Progenitor cell of endocrine pancreas (in vitro differentiated cells): ENCODE measurements at regions not wholly inside any gene's neighbourhood (a gene's known extent, or its start where the extent isn't known, plus 50 kb on each side); places are given as distances from the start of the nearest gene placed in this dataset.

Experiments used
- DNase-seq: peaks from one replicate; pipeline ENCODE4 v3.0.0; 2021; ENCODE audit warnings: low spot score; ENCODE audit not compliant: unreplicated experiment
- H3K27ac Mint-ChIP-seq: 2 replicates; pipeline ENCODE4 v1.8.0; 2021; ENCODE audit warnings: mild to moderate bottlenecking, moderate library complexity, mixed read lengths
- H3K27me3 Mint-ChIP-seq: 2 replicates; pipeline ENCODE4 v1.8.0; 2021; ENCODE audit warnings: mixed read lengths
- H3K36me3 Mint-ChIP-seq: 2 replicates; pipeline ENCODE4 v1.8.0; 2022; ENCODE audit warnings: mixed read lengths; ENCODE audit not compliant: insufficient read depth
- H3K4me1 Mint-ChIP-seq: 2 replicates; pipeline ENCODE4 v1.8.0; 2021; ENCODE audit warnings: low read depth, mixed read lengths
- H3K4me3 Mint-ChIP-seq: 2 replicates; pipeline ENCODE4 v1.8.0; 2021; ENCODE audit warnings: low read depth, mild to moderate bottlenecking, moderate library complexity, mixed read lengths
- H3K9me3 Mint-ChIP-seq: 2 replicates; pipeline ENCODE4 v1.8.0; 2021; ENCODE audit warnings: low read depth, mixed read lengths
- CTCF ChIP-seq: fragments of 200-600 bp; sonication (generic); IDR thresholded peaks from one replicate; pipeline ENCODE4 v1.5.0; 2021; ENCODE audit warnings: antibody characterized with exemption, mild to moderate bottlenecking; ENCODE audit not compliant: unreplicated experiment

GRCh38 chr5:136768457-136768856 lies 403.1 kb upstream of the TRPC7 start:
- Mint-ChIP-seq H3K27ac (no peak overlapping the region), H3K9me3 (no peaks in the 10 kb centered on the region), H3K36me3 (no peaks in the 10 kb centered on the region), H3K27me3 (peaks cover 10% of the 10 kb centered on the region), H3K4me1 (no peaks in the 10 kb centered on the region), H3K4me3 (no peak overlapping the region)
- no peak for DNase-seq
- no peak for TF ChIP-seq CTCF

- H3K4me3 Mint-ChIP-seq = no peak overlapping the region
- H3K36me3 Mint-ChIP-seq = no peaks in the 10 kb centered on the region
- no peaks in the 10 kb centered on the region for H3K4me1 Mint-ChIP-seq
- no peaks in the 10 kb centered on the region for H3K9me3 Mint-ChIP-seq
- DNase-seq = no peak
- H3K27me3 Mint-ChIP-seq = peaks cover 6% of the 10 kb centered on the region
- TF ChIP-seq CTCF = no peak
- no peak overlapping the region for H3K27ac Mint-ChIP-seq
These were observed 401.1 kb upstream of the TRPC7 start for GRCh38 chr5:136766456-136766855.

- H3K27me3 Mint-ChIP-seq = no peaks in the 10 kb centered on the region
- no peak for DNase-seq
These were observed 399.3 kb upstream of the TRPC7 start for GRCh38 chr5:136764601-136765000.

GRCh38 chr5:136763548-136763947 lies 398.2 kb upstream of the TRPC7 start:
- DNase-seq = no peak
- no peaks in the 10 kb centered on the region for H3K27me3 Mint-ChIP-seq
- H3K27ac Mint-ChIP-seq = no peak overlapping the region
- H3K4me1 Mint-ChIP-seq = no peaks in the 10 kb centered on the region
- no peak for TF ChIP-seq CTCF
- H3K4me3 Mint-ChIP-seq = no peak overlapping the region
- no peaks in the 10 kb centered on the region for H3K36me3 Mint-ChIP-seq
- no peaks in the 10 kb centered on the region for H3K9me3 Mint-ChIP-seq

More at GRCh38 chr5:136764601-136765000, 399.3 kb upstream of the TRPC7 start:
- no peak for TF ChIP-seq CTCF
- Mint-ChIP-seq H3K36me3 (no peaks in the 10 kb centered on the region), H3K27ac (no peak overlapping the region), H3K4me3 (no peak overlapping the region), H3K9me3 (no peaks in the 10 kb centered on the region), H3K4me1 (no peaks in the 10 kb centered on the region)

GRCh38 chr5:136754216-136754615 lies 388.9 kb upstream of the TRPC7 start:
- H3K4me3 Mint-ChIP-seq = no peak overlapping the region
- H3K27ac Mint-ChIP-seq = no peak overlapping the region
- H3K27me3 Mint-ChIP-seq = peaks cover 3% of the 10 kb centered on the region
- DNase-seq = no peak
- H3K36me3 Mint-ChIP-seq = no peaks in the 10 kb centered on the region
- no peak for TF ChIP-seq CTCF
- H3K4me1 Mint-ChIP-seq = no peaks in the 10 kb centered on the region
- H3K9me3 Mint-ChIP-seq = no peaks in the 10 kb centered on the region
